ENCODE measurements at regions not wholly inside any gene's neighbourhood (a gene's known extent, or its start where the extent isn't known, plus 50 kb on each side); places are given as distances from the start of the nearest gene placed in this dataset.
"Not testable (repeated sequence)": the region's sequence is repeated elsewhere in the genome, so short reads cannot be mapped to it uniquely, and the experiment has no call there.

DNA sequence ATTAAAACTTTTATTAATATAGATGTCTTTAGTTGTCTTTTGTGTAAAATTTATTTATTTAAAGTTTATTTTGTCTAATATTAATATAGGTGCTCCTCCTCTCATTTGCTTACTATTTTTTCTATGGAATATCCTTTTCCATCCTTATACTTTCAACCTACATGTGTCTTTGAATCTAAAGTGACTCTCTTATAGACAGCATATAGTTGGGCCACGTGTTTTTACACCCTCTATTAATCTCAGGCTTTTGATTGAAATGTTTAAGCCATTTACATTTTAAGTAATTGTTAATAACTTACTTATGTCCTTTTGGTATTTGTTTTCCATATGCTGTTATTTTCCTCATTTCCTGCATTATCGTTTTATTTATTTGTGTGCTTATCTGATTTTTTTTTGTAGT, 74.4 kb upstream of the LRFN5 start:
- no peak for DNase-seq
- Histone ChIP-seq H3K4me1 (no peaks in the 10 kb centered on the region), H3K27ac (no peak overlapping the region), H3K9me3 (peaks cover 0 to 8% (median 0%) of the 10 kb centered on the region in 8 donors), H3K4me3 (no peak overlapping the region), H3K36me3 (no peaks in the 10 kb centered on the region), H3K27me3 (replicated peaks in 1 of 7) (no peaks in the 10 kb centered on the region)
- intact Hi-C loops (cut with DNase I; ENCODE audit: low total_unique reads), result no loop called here
- WGBS, 5 donors, result 69 to 85% (median 78%) methylated on average over 2 of the region's 2 CpGs
- TF ChIP-seq POLR2A (IDR thresholded peaks at IDR 0.05), result no peak
- TF ChIP-seq, protein P1, sequence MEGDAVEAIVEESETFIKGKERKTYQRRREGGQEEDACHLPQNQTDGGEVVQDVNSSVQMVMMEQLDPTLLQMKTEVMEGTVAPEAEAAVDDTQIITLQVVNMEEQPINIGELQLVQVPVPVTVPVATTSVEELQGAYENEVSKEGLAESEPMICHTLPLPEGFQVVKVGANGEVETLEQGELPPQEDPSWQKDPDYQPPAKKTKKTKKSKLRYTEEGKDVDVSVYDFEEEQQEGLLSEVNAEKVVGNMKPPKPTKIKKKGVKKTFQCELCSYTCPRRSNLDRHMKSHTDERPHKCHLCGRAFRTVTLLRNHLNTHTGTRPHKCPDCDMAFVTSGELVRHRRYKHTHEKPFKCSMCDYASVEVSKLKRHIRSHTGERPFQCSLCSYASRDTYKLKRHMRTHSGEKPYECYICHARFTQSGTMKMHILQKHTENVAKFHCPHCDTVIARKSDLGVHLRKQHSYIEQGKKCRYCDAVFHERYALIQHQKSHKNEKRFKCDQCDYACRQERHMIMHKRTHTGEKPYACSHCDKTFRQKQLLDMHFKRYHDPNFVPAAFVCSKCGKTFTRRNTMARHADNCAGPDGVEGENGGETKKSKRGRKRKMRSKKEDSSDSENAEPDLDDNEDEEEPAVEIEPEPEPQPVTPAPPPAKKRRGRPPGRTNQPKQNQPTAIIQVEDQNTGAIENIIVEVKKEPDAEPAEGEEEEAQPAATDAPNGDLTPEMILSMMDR (IDR thresholded peaks at IDR 0.05 in 8 of 11, conservative IDR thresholded peaks at IDR 0.05 in 3 of 11), result no peak
- TF ChIP-seq POLR2AphosphoS5 (IDR thresholded peaks at IDR 0.05), result no peak

DNA sequence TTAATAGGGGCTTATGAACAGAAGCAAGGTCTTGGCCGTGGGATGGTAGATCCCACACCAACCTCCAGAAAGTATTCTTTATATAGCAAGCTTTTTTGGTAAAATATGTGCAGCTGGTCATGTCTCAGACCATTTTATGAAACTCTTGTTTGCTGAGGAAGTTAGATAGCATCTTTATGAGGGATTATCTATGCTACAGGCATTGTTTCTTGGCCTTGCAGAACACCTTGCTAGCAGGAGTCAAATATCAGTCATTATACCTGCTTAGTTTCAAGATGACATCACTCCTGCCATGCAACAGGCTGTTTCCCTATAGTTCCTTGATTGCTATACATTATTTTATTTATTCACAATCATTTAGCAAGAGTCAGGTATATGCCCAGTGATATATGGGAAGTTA, 84.8 kb upstream of the LRFN5 start:
- TF ChIP-seq POLR2A (IDR thresholded peaks at IDR 0.05), result no peak
- TF ChIP-seq, protein P1 (IDR thresholded peaks at IDR 0.05 in 8 of 11, conservative IDR thresholded peaks at IDR 0.05 in 3 of 11), result no peak
- TF ChIP-seq POLR2AphosphoS5 (IDR thresholded peaks at IDR 0.05), result no peak
- no peak overlapping the region for H3K4me3 ChIP-seq
- H3K36me3 ChIP-seq, result no peaks in the 10 kb centered on the region
- H3K4me1 ChIP-seq, result no peaks in the 10 kb centered on the region
- H3K27me3 ChIP-seq (replicated peaks in 1 of 7), result no peaks in the 10 kb centered on the region
- no peak for DNase-seq
- no peak overlapping the region for H3K27ac ChIP-seq
- H3K9me3 ChIP-seq, result no peaks in the 10 kb centered on the region
- intact Hi-C loops (cut with DNase I; ENCODE audit: low total_unique reads), result no loop called here
- whole genome bisulfite sequencing, 5 donors, result 65 to 78% (median 72%) methylated on average over 1 of the region's 1 CpG

GRCh38 chr14:41518030-41518429, 88.6 kb upstream of the LRFN5 start:
- H3K27ac ChIP-seq; H3K36me3 ChIP-seq; H3K27me3 ChIP-seq (replicated peaks in 1 of 7); DNase-seq; H3K9me3 ChIP-seq; intact Hi-C loops (cut with DNase I; ENCODE audit: low total_unique reads); H3K4me1 ChIP-seq; H3K4me3 ChIP-seq: not testable (repeated sequence)
- 84 to 95% (median 87%) methylated on average over 9 to 11 of the region's 11 CpGs for WGBS, 5 donors

DNA sequence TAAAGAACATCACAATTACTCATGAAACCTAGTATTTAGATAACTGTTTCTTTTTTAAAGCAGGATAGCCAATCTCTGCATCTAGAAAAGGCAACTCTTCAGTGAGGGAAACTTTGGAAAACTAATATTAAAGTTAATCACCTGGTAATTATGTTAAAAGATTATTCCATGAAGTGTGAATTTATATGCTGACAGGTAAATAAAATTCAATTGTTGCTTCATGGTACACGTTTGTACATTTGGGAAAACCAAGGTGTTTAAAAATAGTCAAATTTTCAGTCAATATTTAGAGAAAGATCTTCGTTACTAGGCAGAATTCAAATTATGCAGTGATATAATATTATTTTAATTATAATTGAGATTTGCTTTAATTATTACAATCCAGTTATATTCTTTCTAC, 100.1 kb upstream of the LRFN5 start:
- TF ChIP-seq POLR2A (IDR thresholded peaks at IDR 0.05) (no peak), POLR2AphosphoS5 (IDR thresholded peaks at IDR 0.05) (no peak)
- TF ChIP-seq, protein P1 (IDR thresholded peaks at IDR 0.05 in 8 of 11, conservative IDR thresholded peaks at IDR 0.05 in 3 of 11), result no peak

GRCh38 chr14:41505491-41505890, 101.2 kb upstream of the LRFN5 start:
- intact Hi-C loops (cut with DNase I; ENCODE audit: low total_unique reads), result no loop called here
- TF ChIP-seq POLR2AphosphoS5 (IDR thresholded peaks at IDR 0.05) (no peak), POLR2A (IDR thresholded peaks at IDR 0.05) (no peak)
- TF ChIP-seq, protein P1 (IDR thresholded peaks at IDR 0.05 in 8 of 11, conservative IDR thresholded peaks at IDR 0.05 in 3 of 11), result no peak
- no peak overlapping the region for H3K4me3 ChIP-seq
- no peaks in the 10 kb centered on the region for H3K9me3 ChIP-seq
- WGBS, 5 donors, result 60 to 77% (median 73%) methylated on average over 2 of the region's 2 CpGs
- H3K36me3 ChIP-seq, result no peaks in the 10 kb centered on the region
- H3K27ac ChIP-seq, result no peak overlapping the region
- DNase-seq, result no peak
- no peaks in the 10 kb centered on the region for H3K4me1 ChIP-seq
- no peaks in the 10 kb centered on the region for H3K27me3 ChIP-seq (replicated peaks in 1 of 7)

More for the DNA sequence above, 100.1 kb upstream of the LRFN5 start:
- intact Hi-C loops (cut with DNase I; ENCODE audit: low total_unique reads), result no loop called here
- no peaks in the 10 kb centered on the region for H3K9me3 ChIP-seq
- no peak overlapping the region for H3K4me3 ChIP-seq
- no peak for DNase-seq
- H3K36me3 ChIP-seq, result no peaks in the 10 kb centered on the region
- H3K27me3 ChIP-seq (replicated peaks in 1 of 7), result no peaks in the 10 kb centered on the region
- 46 to 72% (median 62%) methylated on average over 2 of the region's 2 CpGs for WGBS, 5 donors
- no peaks in the 10 kb centered on the region for H3K4me1 ChIP-seq
- H3K27ac ChIP-seq, result no peak overlapping the region
